ENCODE measurements at regions not wholly inside any gene's neighbourhood (a gene's known extent, or its start where the extent isn't known, plus 50 kb on each side); places are given as distances from the start of the nearest gene placed in this dataset.
"Not testable (repeated sequence)": the region's sequence is repeated elsewhere in the genome, so short reads cannot be mapped to it uniquely, and the experiment has no call there.

GRCh38 chr4:138113819-138114400 lies 128.2 kb downstream of the SLC7A11 start:
- no peak for DNase-seq

GRCh38 chr4:138112890-138113289 lies 129.3 kb downstream of the SLC7A11 start:
- DNase-seq = not testable (repeated sequence)

- DNase-seq = no peak
These were observed 129.8 kb downstream of the SLC7A11 start for GRCh38 chr4:138112389-138112788.

GRCh38 chr4:138111462-138112000 lies 130.6 kb downstream of the SLC7A11 start:
- no peak for DNase-seq

GRCh38 chr4:138110815-138111214 lies 131.3 kb downstream of the SLC7A11 start:
- no peak for DNase-seq

- no peak for DNase-seq
These were observed 135.1 kb downstream of the SLC7A11 start for GRCh38 chr4:138107023-138107422.

GRCh38 chr4:138105331-138105730 lies 136.8 kb downstream of the SLC7A11 start:
- DNase-seq = no peak

GRCh38 chr4:138104284-138104680 lies 137.9 kb downstream of the SLC7A11 start:
- DNase-seq = no peak

GRCh38 chr4:138103597-138104283 lies 138.4 kb downstream of the SLC7A11 start:
- DNase-seq = no peak

- no peak for DNase-seq
These were observed 142.8 kb downstream of the SLC7A11 start for GRCh38 chr4:138099385-138099784.

GRCh38 chr4:138097912-138098600 lies 144.1 kb downstream of the SLC7A11 start:
- DNase-seq = no peak

GRCh38 chr4:138096384-138097062 lies 145.6 kb downstream of the SLC7A11 start:
- DNase-seq = no peak

- DNase-seq = no peak
These were observed 146.8 kb downstream of the SLC7A11 start for GRCh38 chr4:138095378-138095777.

GRCh38 chr4:138092060-138092459 lies 150.1 kb downstream of the SLC7A11 start:
- no peak for DNase-seq

- no peak for DNase-seq
These were observed 151.1 kb downstream of the SLC7A11 start for GRCh38 chr4:138090918-138091676.

- peak; percentile 67 to 71 for DNase-seq
These were observed 151.8 kb downstream of the SLC7A11 start for GRCh38 chr4:138090150-138090917.

GRCh38 chr4:138088449-138089208 lies 153.5 kb downstream of the SLC7A11 start:
- no peak for DNase-seq

- no peak for DNase-seq
These were observed 155.0 kb downstream of the SLC7A11 start for GRCh38 chr4:138087066-138087719.

GRCh38 chr4:138086611-138087041 lies 155.5 kb downstream of the SLC7A11 start:
- no peak for DNase-seq

- no peak for DNase-seq
These were observed 156.3 kb downstream of the SLC7A11 start for GRCh38 chr4:138085736-138086305.
